ENCODE measurements at regions not wholly inside any gene's neighbourhood (a gene's known extent, or its start where the extent isn't known, plus 50 kb on each side); places are given as distances from the start of the nearest gene placed in this dataset.

DNA sequence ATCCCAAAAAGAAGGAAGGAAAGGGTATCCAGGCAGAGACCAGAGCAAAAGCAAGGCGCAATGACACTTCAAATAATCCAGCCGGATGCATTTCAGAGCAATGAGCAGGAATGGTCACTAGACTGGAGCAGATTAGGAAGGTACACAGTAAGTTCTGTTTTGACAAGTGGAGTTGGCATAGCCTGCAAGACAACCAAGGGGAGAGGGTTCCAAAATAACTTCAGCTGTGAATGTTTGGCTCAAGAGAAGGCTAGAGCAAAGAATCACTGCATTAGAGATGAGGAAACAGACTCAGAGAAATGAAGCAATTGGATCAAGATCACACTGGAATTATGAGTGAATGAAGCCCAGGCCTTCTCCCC is 90.0 kb upstream of the EGFL6 start:
- H4K91ac ChIP-seq (replicated peaks; ENCODE audit: insufficient read length, low read length), result no peak overlapping the region
- no peaks in the 10 kb centered on the region for H3K79me2 ChIP-seq (ENCODE audit: control insufficient read depth in 1 of 2, insufficient read depth in 2 of 2, low read length in 2 of 2)
- no peaks in the 10 kb centered on the region for H3K4me1 ChIP-seq (replicated peaks in 1 of 4; ENCODE audit: control insufficient read depth in 3 of 4, insufficient read depth in 4 of 4, low read length in 3 of 4)
- H3K79me1 ChIP-seq (ENCODE audit: low read depth, low read length), result no peaks in the 10 kb centered on the region
- POLR2A ChIA-PET (ENCODE audit: partially characterized antibody), result no interaction called here
- H3K27me3 ChIP-seq (replicated peaks in 1 of 4; ENCODE audit: control insufficient read depth in 3 of 4, extremely low read depth in 1 of 4, insufficient read depth in 3 of 4, low read length in 3 of 4), result no peaks in the 10 kb centered on the region
- H4K5ac ChIP-seq (ENCODE audit: insufficient read length, low read depth, low read length), result no peak overlapping the region
- H3K4me2 ChIP-seq (ENCODE audit: insufficient read depth in 1 of 2, low read depth in 2 of 2, low read length in 2 of 2), result no peak overlapping the region
- H3K27ac ChIP-seq (ENCODE audit: low read depth, low read length), result no peak overlapping the region
- no peak overlapping the region for H3K4ac ChIP-seq (replicated peaks; ENCODE audit: insufficient read length, low read depth, low read length)
- FAIRE-seq, result no peak
- H2BK15ac ChIP-seq (ENCODE audit: low read length), result no peak overlapping the region
- H2AK5ac ChIP-seq (ENCODE audit: low read depth, low read length), result no peak overlapping the region
- no peak overlapping the region for H3K23ac ChIP-seq (ENCODE audit: insufficient read length)
- H3K4me3 ChIP-seq (ENCODE audit: extremely low read depth in 1 of 4, insufficient read depth in 2 of 4, low read depth in 3 of 4, low read length in 4 of 4), result no peak overlapping the region
- H2BK120ac ChIP-seq (replicated peaks; ENCODE audit: low read depth, low read length), result no peak overlapping the region
- no peaks in the 10 kb centered on the region for H3K9me3 ChIP-seq (ENCODE audit: insufficient read depth in 2 of 2, low read depth in 1 of 2, low read length in 1 of 2)
- DNase-seq (ENCODE audit: low read depth in 1 of 2, low spot score in 2 of 2), result no peak
- H3K36me3 ChIP-seq (ENCODE audit: control insufficient read depth in 2 of 4, insufficient read depth in 4 of 4, low read length in 3 of 4), result no peaks in the 10 kb centered on the region
- H4K20me1 ChIP-seq (replicated peaks in 1 of 2; ENCODE audit: control insufficient read depth in 1 of 2, insufficient read depth in 2 of 2, low read length in 2 of 2), result no peaks in the 10 kb centered on the region
- H3K56ac ChIP-seq (replicated peaks; ENCODE audit: insufficient read length, low read depth, low read length), result no peak overlapping the region
- no peak overlapping the region for H3K18ac ChIP-seq (ENCODE audit: extremely low read depth, low read length)
- H2BK5ac ChIP-seq (ENCODE audit: low read depth, low read length), result no peak overlapping the region
- H2AFZ ChIP-seq (ENCODE audit: low read length), result no peak overlapping the region
- no peak overlapping the region for H2BK12ac ChIP-seq (ENCODE audit: low read depth, low read length)
- 90% methylated on average over 2 of the region's 2 CpGs; no CpG with 5 or more reads in 1 of the 2 experiments for WGBS, 2 experiments (ENCODE audit: extremely low coverage in 1 of 2, insufficient coverage in 1 of 2, insufficient read length in 1 of 2, insufficient replicate concordance in 2 of 2, low coverage in 1 of 2, low lambda C conversion rate in 2 of 2, missing lambda C conversion rate in 1 of 2)
- H3K23me2 ChIP-seq (ENCODE audit: low read depth, low read length), result no peaks in the 10 kb centered on the region
- CTCF ChIA-PET (ENCODE audit: partially characterized antibody), result no interaction called here
- no peak overlapping the region for H2BK20ac ChIP-seq (ENCODE audit: low read length)
- no peak overlapping the region for H4K8ac ChIP-seq (ENCODE audit: extremely low read depth, insufficient read depth, low read length)
- no peak overlapping the region for H3K14ac ChIP-seq (ENCODE audit: insufficient read length)
- H3K9ac ChIP-seq (replicated peaks in 1 of 4; ENCODE audit: extremely low read depth in 1 of 4, low read depth in 3 of 4, low read length in 3 of 4), result no peak overlapping the region
- TF ChIP-seq CBX8 (IDR thresholded peaks at IDR 0.05; ENCODE audit: borderline replicate concordance, low read depth, low read length) (no peak), SIRT6 (IDR thresholded peaks at IDR 0.05; ENCODE audit: low read length) (no peak), RFX5 (IDR thresholded peaks at IDR 0.05; ENCODE audit: borderline replicate concordance, low read depth, low read length) (no peak), SIX5 (IDR thresholded peaks at IDR 0.05; ENCODE audit: low read depth, low read length) (no peak)

All from H1 (cell line).